H54 (cell line): ENCODE measurements at regions not wholly inside any gene's neighbourhood (a gene's known extent, or its start where the extent isn't known, plus 50 kb on each side); places are given as distances from the start of the nearest gene placed in this dataset.

ENCODE experiments used
- DNase-seq: peaks from one replicate; pipeline ENCODE4 v3.0.0; 2011; ENCODE audit warnings: low spot score, mixed read lengths; ENCODE audit not compliant: insufficient read length
- FAIRE-seq: peaks from 3 replicates; lab custom pipeline; 2011; peaks lifted over from hg19 to GRCh38; lab: Jason Lieb, UNC
- POLR2A ChIP-seq: IDR thresholded peaks from 2 replicates; pipeline ENCODE4 v1.6.1; 2011; ENCODE audit warnings: low read depth, mild to moderate bottlenecking, low read length

GRCh38 chr2:172182624-172183023 lies 79.9 kb upstream of the DLX2 start:
- FAIRE-seq (no peak), DNase-seq (no peak)
- no peak for TF ChIP-seq POLR2A

- TF ChIP-seq POLR2A = no peak
- DNase-seq (no peak), FAIRE-seq (no peak)
Observed at GRCh38 chr2:172193331-172194089, 90.8 kb upstream of the DLX2 start.

DNA sequence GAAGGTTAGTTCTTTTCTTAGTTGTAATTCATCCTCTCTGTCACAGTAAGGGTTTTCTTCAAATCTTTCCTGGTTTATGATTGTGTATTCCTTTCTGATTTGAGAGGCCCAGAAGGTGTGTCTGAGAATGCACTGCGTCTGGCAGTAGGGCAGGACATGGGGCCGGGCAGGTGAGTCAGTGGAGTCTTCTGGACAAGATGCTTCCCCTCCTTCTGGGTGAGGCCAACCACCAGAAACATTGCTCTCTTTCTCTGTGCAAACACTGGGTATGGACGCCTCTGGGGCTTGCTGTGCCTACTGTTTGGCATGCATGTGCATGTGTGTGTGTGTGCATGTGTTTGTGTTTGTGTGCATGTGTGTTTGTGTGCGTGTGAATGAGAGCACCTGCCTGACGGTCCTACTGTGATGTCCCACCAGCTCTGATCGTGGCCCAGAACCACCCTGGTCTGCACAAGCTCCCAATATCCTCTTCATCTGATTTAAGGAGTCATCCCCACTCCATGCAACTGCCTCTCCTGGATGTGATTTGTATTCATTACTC lies 93.2 kb upstream of the DLX2 start:
- FAIRE-seq (no peak), DNase-seq (no peak)
- no peak for TF ChIP-seq POLR2A

- no peak for DNase-seq
- no peak for TF ChIP-seq POLR2A
- peak; percentile 80 for FAIRE-seq
Observed at GRCh38 chr2:172196768-172197431, 94.2 kb upstream of the DLX2 start.

DNA sequence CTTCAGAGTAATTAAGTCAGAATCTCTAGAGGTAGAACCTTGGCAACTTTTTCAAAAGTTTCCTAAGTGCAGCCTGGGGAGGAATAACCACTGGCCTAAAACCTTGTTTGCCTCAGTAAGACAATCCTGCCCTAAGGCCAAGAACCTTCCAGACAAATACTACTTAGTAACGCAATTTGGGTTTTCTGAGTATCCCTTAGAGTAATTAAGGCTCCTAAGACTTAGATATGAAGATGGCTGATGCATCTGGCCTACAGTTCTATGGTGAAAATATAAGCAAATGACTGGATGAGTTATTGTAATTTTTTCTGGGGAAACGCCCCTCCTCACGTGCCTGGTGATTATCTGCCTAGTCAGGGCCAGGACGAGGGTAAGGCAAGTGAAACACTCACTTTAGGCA lies 95.7 kb upstream of the DLX2 start:
- no peak for DNase-seq
- no peak for FAIRE-seq
- no peak for TF ChIP-seq POLR2A

DNA sequence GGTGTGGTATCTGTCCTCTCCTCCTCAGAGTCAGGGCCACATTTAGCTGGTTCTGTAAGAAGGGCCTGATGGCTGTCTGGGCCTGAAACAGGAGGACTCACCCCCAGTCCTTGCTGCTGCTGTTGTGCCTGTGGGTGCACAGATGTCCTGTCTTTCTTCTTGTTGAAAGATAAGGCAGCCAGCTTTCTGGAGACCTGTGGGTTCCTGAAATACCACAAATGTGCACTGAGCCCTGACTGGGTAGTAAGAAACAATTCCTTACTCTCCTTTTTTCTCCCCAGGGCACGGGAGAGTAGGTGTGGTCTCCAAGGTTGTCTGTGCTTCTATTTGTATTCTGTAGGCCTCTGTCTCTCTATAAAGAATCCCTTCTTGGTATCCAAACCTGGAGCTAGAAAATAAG lies 96.2 kb upstream of the DLX2 start:
- no peak for TF ChIP-seq POLR2A
- DNase-seq = no peak
- no peak for FAIRE-seq

GRCh38 chr2:172200495-172201085 lies 97.9 kb upstream of the DLX2 start:
- TF ChIP-seq POLR2A = no peak
- DNase-seq (no peak), FAIRE-seq (no peak)

- TF ChIP-seq POLR2A = no peak
- FAIRE-seq (no peak), DNase-seq (no peak)
Observed at GRCh38 chr2:172204309-172204708, 101.6 kb upstream of the DLX2 start.

DNA sequence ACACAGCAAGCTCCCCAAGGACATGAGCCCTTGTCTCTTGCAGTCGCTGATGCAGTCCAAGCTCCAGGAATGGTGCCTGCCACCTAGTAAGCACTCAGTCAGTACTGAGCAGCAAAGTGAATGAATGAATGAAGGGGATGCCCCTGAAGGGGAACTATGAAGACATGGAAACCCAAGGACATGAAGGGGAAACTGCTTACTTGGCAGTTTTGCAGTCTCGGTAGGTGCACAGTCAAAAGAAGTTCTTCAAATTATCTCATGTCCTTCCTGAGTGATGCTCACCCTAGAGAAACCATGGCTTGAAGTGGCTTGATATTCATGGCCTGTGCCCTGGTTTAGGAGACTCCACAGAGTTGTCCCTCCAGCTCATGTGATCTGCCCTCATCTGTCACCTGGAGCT lies 102.1 kb upstream of the DLX2 start:
- FAIRE-seq (no peak), DNase-seq (no peak)
- TF ChIP-seq POLR2A = no peak

DNA sequence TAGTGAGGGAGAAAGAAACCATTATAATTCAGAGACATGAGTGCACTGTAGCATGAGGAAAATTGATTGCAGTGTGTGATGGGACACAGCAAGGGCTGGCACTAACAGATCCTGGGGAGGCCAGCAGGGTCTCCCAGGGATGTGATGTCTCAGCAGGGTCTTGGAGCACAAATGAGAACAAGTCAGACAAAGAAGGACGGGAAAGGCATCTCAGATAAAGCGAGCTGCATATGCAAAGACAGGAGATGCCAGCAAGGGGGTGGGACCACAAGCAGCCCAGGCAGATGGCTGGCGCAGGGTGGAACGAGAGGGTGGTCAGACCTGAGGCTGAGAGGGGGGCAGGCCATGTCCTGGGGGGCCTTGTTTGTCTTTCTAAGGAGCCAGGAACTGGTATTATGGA lies 102.6 kb upstream of the DLX2 start:
- no peak for TF ChIP-seq POLR2A
- DNase-seq (no peak), FAIRE-seq (no peak)

DNA sequence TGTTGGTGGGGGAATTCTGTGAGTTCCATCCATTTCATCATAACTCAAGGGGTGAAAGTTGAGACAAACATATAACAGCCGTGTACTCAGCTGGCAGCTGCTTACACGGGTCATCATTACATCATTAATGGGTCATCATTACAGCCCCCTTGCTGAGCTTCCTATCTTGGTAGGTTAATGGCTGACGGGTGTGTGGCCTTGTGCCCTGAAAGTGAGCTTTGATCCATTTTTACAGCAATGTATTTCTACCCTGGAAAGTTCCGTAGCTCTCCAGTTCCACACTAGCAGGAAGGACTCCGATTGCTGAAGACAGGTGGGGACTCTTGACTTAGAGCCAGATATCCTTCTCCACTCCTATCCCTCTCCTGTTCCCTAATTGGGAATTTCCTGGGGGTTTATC lies 105.2 kb upstream of the DLX2 start:
- DNase-seq (no peak), FAIRE-seq (no peak)
- TF ChIP-seq POLR2A = no peak

DNA sequence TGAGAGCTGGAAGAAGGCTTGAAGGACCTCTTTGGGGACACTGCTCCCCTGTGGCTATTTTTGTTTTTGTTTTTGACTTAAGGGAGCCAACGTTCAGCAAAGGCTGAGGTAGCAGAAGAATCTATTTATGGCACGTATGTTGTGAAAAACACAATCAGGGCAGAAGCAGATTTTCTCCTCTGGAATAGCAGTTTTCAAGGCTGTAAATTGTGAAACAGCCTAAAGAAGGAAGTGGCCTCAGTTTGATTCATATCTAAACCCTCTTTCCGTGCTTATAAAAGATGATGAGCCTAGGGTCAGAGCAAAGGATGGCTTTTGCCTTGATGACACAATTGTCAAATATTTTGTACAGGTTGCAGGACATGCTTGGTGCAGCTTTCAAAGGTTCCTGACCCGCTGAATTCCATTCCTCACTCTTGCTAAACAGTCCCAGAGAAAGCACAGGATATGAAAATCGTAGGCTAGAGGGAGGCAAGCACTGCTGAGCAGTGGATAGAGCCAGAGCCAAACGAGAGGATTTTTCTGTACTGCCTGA lies 106.2 kb upstream of the DLX2 start:
- FAIRE-seq (no peak), DNase-seq (no peak)
- TF ChIP-seq POLR2A = no peak

DNA sequence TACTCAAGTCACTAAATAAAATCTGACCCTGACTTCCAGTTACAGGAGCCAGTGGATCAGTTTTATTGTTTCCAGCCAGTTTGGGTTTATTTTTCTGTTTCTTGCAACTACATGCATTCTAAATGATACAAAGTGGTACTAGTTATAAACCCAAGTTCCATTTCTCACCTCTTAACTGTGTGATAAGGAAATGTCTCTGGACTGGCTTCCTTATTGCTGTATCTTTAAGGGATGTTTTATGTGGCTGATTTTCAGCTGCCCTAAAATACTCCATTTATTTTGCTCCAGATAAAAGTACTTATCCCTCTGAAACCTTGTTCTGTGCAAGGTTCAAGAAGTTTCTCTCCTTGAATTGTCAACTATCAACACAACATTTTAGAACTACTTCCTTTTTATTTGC lies 107.9 kb upstream of the DLX2 start:
- no peak for DNase-seq
- no peak for TF ChIP-seq POLR2A
- FAIRE-seq = no peak

- DNase-seq (no peak), FAIRE-seq (no peak)
- no peak for TF ChIP-seq POLR2A
Observed at GRCh38 chr2:172211512-172211911, 108.8 kb upstream of the DLX2 start.
